Smooth muscle cell (in vitro differentiated cells): ENCODE measurements at regions not wholly inside any gene's neighbourhood (a gene's known extent, or its start where the extent isn't known, plus 50 kb on each side); places are given as distances from the start of the nearest gene placed in this dataset.

Source experiments
- DNase-seq: peaks from one replicate; lab custom pipeline; 2025; ENCODE audit not compliant: unreplicated experiment; lab: John Stamatoyannopoulos, UW
- H2AFZ ChIP-seq: fragments of 200-600 bp; sonication (generic); 2 replicates; pipeline ENCODE4 v1.6.0; 2016; ENCODE audit warnings: antibody characterized with exemption, low read depth, mild to moderate bottlenecking
- H3F3A ChIP-seq: fragments of 200-600 bp; sonication (generic); 2 replicates; pipeline ENCODE4 v1.6.0; 2017; ENCODE audit warnings: antibody characterized with exemption, low read depth
- H3K27ac ChIP-seq: fragments of 200-600 bp; sonication (generic); 2 replicates; pipeline ENCODE4 v1.5.1; 2016; ENCODE audit warnings: low read depth, mild to moderate bottlenecking
- H3K27me3 ChIP-seq: fragments of 200-600 bp; sonication (generic); 2 replicates; pipeline ENCODE4 v1.6.1; 2016; ENCODE audit warnings: low read depth, mild to moderate bottlenecking
- H3K36me3 ChIP-seq: fragments of 200-600 bp; sonication (generic); 2 replicates; pipeline ENCODE4 v1.5.1; 2016; ENCODE audit warnings: low read depth
- H3K4me1 ChIP-seq: fragments of 200-600 bp; sonication (generic); 2 replicates; pipeline ENCODE4 v1.5.1; 2016; ENCODE audit warnings: low read depth
- H3K4me2 ChIP-seq: fragments of 200-600 bp; sonication (generic); 2 replicates; pipeline ENCODE4 v1.6.0; 2016; ENCODE audit warnings: mild to moderate bottlenecking
- H3K4me3 ChIP-seq: fragments of 200-600 bp; sonication (generic); 2 replicates; pipeline ENCODE4 v1.5.1; 2016; ENCODE audit warnings: mild to moderate bottlenecking
- H3K79me2 ChIP-seq: fragments of 200-600 bp; sonication (generic); 2 replicates; pipeline ENCODE4 v1.6.0; 2016; ENCODE audit warnings: low read depth, mild to moderate bottlenecking
- H3K9ac ChIP-seq: fragments of 200-600 bp; sonication (generic); 2 replicates; pipeline ENCODE4 v1.6.0; 2016; ENCODE audit warnings: low read depth
- H3K9me3 ChIP-seq: fragments of 200-600 bp; sonication (generic); replicated peaks from 2 replicates; pipeline ENCODE4 v1.5.1; 2016; ENCODE audit warnings: low read depth
- H4K20me1 ChIP-seq: fragments of 200-600 bp; sonication (generic); 2 replicates; pipeline ENCODE4 v1.6.0; 2016; ENCODE audit warnings: low read depth
- WGBS: methylation state at CpG from one replicate; pipeline ENCODE4 v1.1.7; 2016; ENCODE audit warnings: low lambda C conversion rate; 5-methylcytosine and 5-hydroxymethylcytosine counted together
- TF ChIP-seq, protein P1 (sequence below): fragments of 200-600 bp; sonication (generic); IDR thresholded peaks from 2 replicates; pipeline ENCODE4 v1.5.1; 2017; ENCODE audit warnings: borderline replicate concordance, mild to moderate bottlenecking, antibody characterized with exemption; ENCODE audit not compliant: insufficient read depth, poor library complexity, severe bottlenecking

GRCh38 chr18:39168723-39169122 is 1603.1 kb upstream of the CELF4 start:
- WGBS: 88% methylated on average over 1 of the region's 1 CpG
- Histone ChIP-seq H3K4me2 (no peak overlapping the region), H4K20me1 (no peaks in the 10 kb centered on the region), H3K4me3 (no peak overlapping the region), H3K4me1 (no peaks in the 10 kb centered on the region), H3K36me3 (no peaks in the 10 kb centered on the region), H2AFZ (no peak overlapping the region), H3K79me2 (no peaks in the 10 kb centered on the region), H3K27me3 (no peaks in the 10 kb centered on the region), H3F3A (no peaks in the 10 kb centered on the region), H3K27ac (no peak overlapping the region), H3K9ac (no peak overlapping the region), H3K9me3 (no peaks in the 10 kb centered on the region)
- no peak for DNase-seq
- TF ChIP-seq, protein P1, sequence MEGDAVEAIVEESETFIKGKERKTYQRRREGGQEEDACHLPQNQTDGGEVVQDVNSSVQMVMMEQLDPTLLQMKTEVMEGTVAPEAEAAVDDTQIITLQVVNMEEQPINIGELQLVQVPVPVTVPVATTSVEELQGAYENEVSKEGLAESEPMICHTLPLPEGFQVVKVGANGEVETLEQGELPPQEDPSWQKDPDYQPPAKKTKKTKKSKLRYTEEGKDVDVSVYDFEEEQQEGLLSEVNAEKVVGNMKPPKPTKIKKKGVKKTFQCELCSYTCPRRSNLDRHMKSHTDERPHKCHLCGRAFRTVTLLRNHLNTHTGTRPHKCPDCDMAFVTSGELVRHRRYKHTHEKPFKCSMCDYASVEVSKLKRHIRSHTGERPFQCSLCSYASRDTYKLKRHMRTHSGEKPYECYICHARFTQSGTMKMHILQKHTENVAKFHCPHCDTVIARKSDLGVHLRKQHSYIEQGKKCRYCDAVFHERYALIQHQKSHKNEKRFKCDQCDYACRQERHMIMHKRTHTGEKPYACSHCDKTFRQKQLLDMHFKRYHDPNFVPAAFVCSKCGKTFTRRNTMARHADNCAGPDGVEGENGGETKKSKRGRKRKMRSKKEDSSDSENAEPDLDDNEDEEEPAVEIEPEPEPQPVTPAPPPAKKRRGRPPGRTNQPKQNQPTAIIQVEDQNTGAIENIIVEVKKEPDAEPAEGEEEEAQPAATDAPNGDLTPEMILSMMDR: no peak

DNA sequence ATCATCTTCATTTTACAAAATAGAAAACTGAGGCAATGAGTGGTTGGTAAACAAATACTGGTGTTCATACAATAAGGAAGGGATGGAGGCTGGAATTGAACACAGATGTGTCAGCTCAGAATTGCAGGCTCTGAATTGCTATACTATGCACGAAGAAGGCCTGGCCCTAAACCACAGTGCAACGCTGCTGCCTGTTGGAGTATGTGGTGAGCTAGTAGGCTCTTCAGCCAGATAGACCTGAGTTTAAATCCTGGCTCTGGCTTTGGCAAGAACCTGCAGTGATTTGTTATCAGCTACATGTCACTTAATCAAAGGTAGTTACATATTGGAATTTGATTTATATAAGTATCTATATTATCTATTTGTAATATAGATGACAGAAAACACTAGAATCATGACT is 1602.4 kb upstream of the CELF4 start:
- H3K4me1 ChIP-seq: no peaks in the 10 kb centered on the region
- no peaks in the 10 kb centered on the region for H4K20me1 ChIP-seq
- no peak overlapping the region for H3K27ac ChIP-seq
- H3K4me3 ChIP-seq: no peak overlapping the region
- no peak for DNase-seq
- H3K9ac ChIP-seq: no peak overlapping the region
- no peaks in the 10 kb centered on the region for H3K36me3 ChIP-seq
- H3K9me3 ChIP-seq: no peaks in the 10 kb centered on the region
- WGBS: 77% methylated on average over 2 of the region's 2 CpGs
- no peaks in the 10 kb centered on the region for H3F3A ChIP-seq
- no peaks in the 10 kb centered on the region for H3K27me3 ChIP-seq
- no peak overlapping the region for H2AFZ ChIP-seq
- no peaks in the 10 kb centered on the region for H3K79me2 ChIP-seq
- H3K4me2 ChIP-seq: no peak overlapping the region
- TF ChIP-seq, protein P1: no peak

GRCh38 chr18:39166776-39167175 is 1601.2 kb upstream of the CELF4 start:
- H3K9me3 ChIP-seq: no peaks in the 10 kb centered on the region
- H2AFZ ChIP-seq: no peak overlapping the region
- H3K36me3 ChIP-seq: no peaks in the 10 kb centered on the region
- no peak for DNase-seq
- H3K79me2 ChIP-seq: no peaks in the 10 kb centered on the region
- H4K20me1 ChIP-seq: no peaks in the 10 kb centered on the region
- no peak overlapping the region for H3K27ac ChIP-seq
- TF ChIP-seq, protein P1: no peak
- H3K9ac ChIP-seq: no peak overlapping the region
- no peaks in the 10 kb centered on the region for H3F3A ChIP-seq
- H3K27me3 ChIP-seq: no peaks in the 10 kb centered on the region
- no peaks in the 10 kb centered on the region for H3K4me1 ChIP-seq
- no peak overlapping the region for H3K4me2 ChIP-seq
- H3K4me3 ChIP-seq: no peak overlapping the region

DNA sequence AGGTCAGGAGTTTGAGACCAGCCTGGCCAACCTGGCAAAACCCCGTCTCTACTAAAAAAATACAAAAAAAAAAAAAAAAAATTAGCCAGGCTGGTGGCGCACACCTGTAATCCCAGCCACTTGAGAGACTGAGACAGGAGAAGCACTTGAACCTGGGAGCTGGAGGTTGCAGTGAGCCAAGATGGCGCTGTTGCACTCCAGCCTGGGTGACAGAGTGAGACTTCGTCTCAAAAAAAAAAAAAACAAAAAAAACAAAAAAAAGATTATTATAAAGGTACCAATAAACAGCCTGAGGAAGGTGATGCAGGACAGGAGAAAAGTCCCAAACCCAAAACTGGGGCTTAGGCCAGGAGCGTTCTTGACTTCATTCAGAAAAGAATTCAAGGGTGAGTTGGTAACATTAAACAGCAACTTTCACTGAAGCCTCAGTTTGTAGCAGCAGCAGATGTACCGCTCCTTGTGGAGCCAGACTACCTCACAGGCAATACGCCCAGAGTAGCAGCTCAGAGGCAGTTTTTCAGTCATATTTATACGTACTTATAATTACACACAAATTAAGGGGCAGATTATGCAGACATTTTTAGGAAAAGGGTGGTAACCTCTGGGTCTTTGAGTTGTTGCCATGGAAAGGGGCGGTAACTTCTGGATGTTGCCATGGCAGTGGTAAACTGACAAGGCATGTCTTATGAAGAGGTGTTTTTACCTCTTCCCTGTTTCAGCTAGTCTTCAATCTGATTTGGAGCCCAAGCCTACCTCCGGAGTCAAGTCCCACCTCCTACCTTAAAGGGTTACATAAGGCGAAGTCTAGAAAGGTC is 1596.6 kb upstream of the CELF4 start:
- TF ChIP-seq, protein P1: no peak
- 96% methylated on average over 11 of the region's 11 CpGs for WGBS
- no peak for DNase-seq
- no peaks in the 10 kb centered on the region for H3K4me1 ChIP-seq
- H3F3A ChIP-seq: no peaks in the 10 kb centered on the region
- no peak overlapping the region for H2AFZ ChIP-seq
- H3K4me3 ChIP-seq: no peak overlapping the region
- no peaks in the 10 kb centered on the region for H3K79me2 ChIP-seq
- no peak overlapping the region for H3K27ac ChIP-seq
- H3K36me3 ChIP-seq: no peaks in the 10 kb centered on the region
- no peak overlapping the region for H3K4me2 ChIP-seq
- no peaks in the 10 kb centered on the region for H3K27me3 ChIP-seq
- H3K9me3 ChIP-seq: no peaks in the 10 kb centered on the region
- no peaks in the 10 kb centered on the region for H4K20me1 ChIP-seq
- no peak overlapping the region for H3K9ac ChIP-seq
